ENCODE measurements at regions not wholly inside any gene's neighbourhood (a gene's known extent, or its start where the extent isn't known, plus 50 kb on each side); places are given as distances from the start of the nearest gene placed in this dataset.
"Not testable (repeated sequence)": the region's sequence is repeated elsewhere in the genome, so short reads cannot be mapped to it uniquely, and the experiment has no call there.

- Histone ChIP-seq H3K4me3 (no peak overlapping the region), H3K4me1 (no peaks in the 10 kb centered on the region), H3K27me3 (no peaks in the 10 kb centered on the region), H3K9me3 (no peaks in the 10 kb centered on the region), H3K27ac (no peak overlapping the region), H3K36me3 (no peaks in the 10 kb centered on the region)
- DNase-seq (no peak), FAIRE-seq (no peak), ATAC-seq (no peak)
- intact Hi-C loops (cut with DNase I), result no loop called here
- no peak for TF ChIP-seq CTCF (IDR thresholded peaks at IDR 0.05)
- WGBS, 2 donors, result 81 to 90% methylated on average over 4 of the region's 4 CpGs
These were observed 355.0 kb downstream of the KIF2B start for GRCh38 chr17:54177606-54178308.

GRCh38 chr17:54180950-54181349 is 358.2 kb downstream of the KIF2B start:
- Histone ChIP-seq H3K27me3 (no peaks in the 10 kb centered on the region), H3K27ac (no peak overlapping the region), H3K4me1 (no peaks in the 10 kb centered on the region), H3K36me3 (no peaks in the 10 kb centered on the region), H3K9me3 (no peaks in the 10 kb centered on the region), H3K4me3 (no peak overlapping the region)
- FAIRE-seq (no peak), ATAC-seq (no peak), DNase-seq (no peak)
- intact Hi-C loops (cut with DNase I), result no loop called here
- no peak for TF ChIP-seq CTCF (IDR thresholded peaks at IDR 0.05)
- whole genome bisulfite sequencing, 2 donors, result 35 to 38% methylated on average over 4 of the region's 4 CpGs

GRCh38 chr17:54191261-54191660 is 368.5 kb downstream of the KIF2B start:
- H3K36me3 ChIP-seq, result no peaks in the 10 kb centered on the region
- no peak overlapping the region for H3K27ac ChIP-seq
- intact Hi-C loops (cut with DNase I), result no loop called here
- no peak for TF ChIP-seq CTCF (IDR thresholded peaks at IDR 0.05)
- H3K4me3 ChIP-seq, result no peak overlapping the region
- H3K4me1 ChIP-seq, result no peaks in the 10 kb centered on the region
- no peak for DNase-seq
- 62 to 69% methylated on average over 1 of the region's 1 CpG for WGBS, 2 donors
- H3K9me3 ChIP-seq, result no peaks in the 10 kb centered on the region
- no peaks in the 10 kb centered on the region for H3K27me3 ChIP-seq
- no peak for FAIRE-seq
- ATAC-seq, result no peak

GRCh38 chr17:54194268-54194667 is 371.5 kb downstream of the KIF2B start:
- 16 to 31% methylated on average over 1 of the region's 1 CpG for WGBS, 2 donors
- no peaks in the 10 kb centered on the region for H3K9me3 ChIP-seq
- H3K36me3 ChIP-seq, result no peaks in the 10 kb centered on the region
- no peak overlapping the region for H3K27ac ChIP-seq
- H3K4me3 ChIP-seq, result no peak overlapping the region
- no peak for TF ChIP-seq CTCF (IDR thresholded peaks at IDR 0.05)
- FAIRE-seq (no peak), ATAC-seq (no peak), DNase-seq (no peak)
- no peaks in the 10 kb centered on the region for H3K4me1 ChIP-seq
- intact Hi-C loops (cut with DNase I), result no loop called here
- H3K27me3 ChIP-seq, result peaks cover 0 to 1% (median 0%) of the 10 kb centered on the region in 4 donors

GRCh38 chr17:54196751-54197150 is 374.0 kb downstream of the KIF2B start:
- H3K4me1 ChIP-seq, result no peaks in the 10 kb centered on the region
- DNase-seq (no peak), FAIRE-seq (no peak), ATAC-seq (no peak)
- no peaks in the 10 kb centered on the region for H3K36me3 ChIP-seq
- no peaks in the 10 kb centered on the region for H3K9me3 ChIP-seq
- TF ChIP-seq CTCF (IDR thresholded peaks at IDR 0.05), result no peak
- intact Hi-C loops (cut with DNase I), result no loop called here
- no peak overlapping the region for H3K4me3 ChIP-seq
- 68 to 85% methylated on average over 3 of the region's 3 CpGs for WGBS, 2 donors
- peaks cover 0 to 5% (median 0%) of the 10 kb centered on the region in 4 donors for H3K27me3 ChIP-seq
- no peak overlapping the region for H3K27ac ChIP-seq

- H3K27me3 ChIP-seq; DNase-seq; FAIRE-seq; H3K27ac ChIP-seq; H3K36me3 ChIP-seq; intact Hi-C loops (cut with DNase I); ATAC-seq; H3K4me1 ChIP-seq; H3K4me3 ChIP-seq; H3K9me3 ChIP-seq: not testable (repeated sequence)
- no CpG with 5 or more reads among the region's 2 CpGs for WGBS, 2 donors
These were observed 378.7 kb downstream of the KIF2B start for GRCh38 chr17:54201380-54201779.

All from pancreas (tissue), 10 donors.